CD4-positive, alpha-beta T cell (primary cell): ENCODE measurements at regions not wholly inside any gene's neighbourhood (a gene's known extent, or its start where the extent isn't known, plus 50 kb on each side); places are given as distances from the start of the nearest gene placed in this dataset.

Experiments used
- ATAC-seq: fragments of 200-7000 bp; cut with Tn5 transposase; one replicate; pipeline ENCODE4 v1.10.0; 2022; ENCODE audit warnings: mild to moderate bottlenecking; ENCODE audit not compliant: poor library complexity
- CTCF ChIA-PET: fragments of 350-600 bp; sonication (Branson Sonifier 250); formaldehyde crosslinking; loops from one replicate; lab custom pipeline; 2021; ENCODE audit warnings: antibody characterized with exemption, inconsistent platforms; lab: Charles Lee
- POLR2A ChIA-PET: fragments of 350-600 bp; sonication (Branson Sonifier 250); formaldehyde crosslinking; loops from one replicate; lab custom pipeline; 2021; ENCODE audit warnings: antibody characterized with exemption, inconsistent platforms; lab: Charles Lee
- DNase-seq, 14 experiments: peaks; one replicate each; pipeline ENCODE4 v3.0.0-alpha.2; 2013 to 2020; ENCODE audit warnings: mixed read lengths in 2 of 14
- H3K27ac ChIP-seq, 2 donors: one replicate each; pipeline versions ENCODE4 v1.5.1 to v1.7.0; 2013; ENCODE audit warnings: low read length in 2 of 2, low read depth in 1 of 2, mild to moderate bottlenecking in 1 of 2
- H3K27me3 ChIP-seq, 2 experiments: 1 replicate in 1 of 2; 2 replicates in 1 of 2; pipeline versions ENCODE4 v1.6.1 to v1.7.0; 2013; ENCODE audit warnings: low read length in 2 of 2, control low read depth in 1 of 2, mild to moderate bottlenecking in 1 of 2, moderate library complexity in 1 of 2; ENCODE audit not compliant: insufficient read depth in 2 of 2, control insufficient read depth in 1 of 2
- H3K36me3 ChIP-seq: one replicate; pipeline ENCODE4 v1.6.1; 2013; ENCODE audit warnings: low read length, control low read depth; ENCODE audit not compliant: insufficient read depth
- H3K4me1 ChIP-seq: one replicate; pipeline ENCODE4 v1.6.1; 2013; ENCODE audit warnings: low read length, control low read depth; ENCODE audit not compliant: insufficient read depth
- H3K4me3 ChIP-seq: one replicate; pipeline ENCODE4 v1.5.1; 2013; ENCODE audit warnings: mild to moderate bottlenecking, low read length, moderate library complexity
- H3K9me3 ChIP-seq, 2 experiments: 1 replicate in 1 of 2; 2 replicates in 1 of 2; pipeline versions ENCODE4 v1.6.1 to v1.7.0; 2013; ENCODE audit warnings: low read length in 2 of 2, mild to moderate bottlenecking in 2 of 2, control low read depth in 1 of 2, moderate library complexity in 1 of 2; ENCODE audit not compliant: control insufficient read depth in 1 of 2, insufficient read depth in 1 of 2
- H3K27ac Mint-ChIP-seq: one replicate; pipeline ENCODE4 v1.8.0; 2020; ENCODE audit warnings: mixed read lengths
- H3K27me3 Mint-ChIP-seq: one replicate; pipeline ENCODE4 v1.8.0; 2021; ENCODE audit warnings: mixed read lengths
- H3K36me3 Mint-ChIP-seq: one replicate; pipeline ENCODE4 v1.8.0; 2021; ENCODE audit warnings: low read depth, mixed read lengths
- H3K4me1 Mint-ChIP-seq: one replicate; pipeline ENCODE4 v1.8.0; 2021; ENCODE audit warnings: low read depth, mixed read lengths
- H3K4me3 Mint-ChIP-seq: one replicate; pipeline ENCODE4 v1.8.0; 2020; ENCODE audit warnings: mild to moderate bottlenecking, mixed read lengths
- H3K9me3 Mint-ChIP-seq: one replicate; pipeline ENCODE4 v1.8.0; 2020; ENCODE audit warnings: mixed read lengths
- intact Hi-C, 2 experiments: fragments of 100-400 bp; cut with DNase I in 1 of 2; cut with micrococcal nuclease in 1 of 2; formaldehyde crosslinking; loops; one replicate each; pipeline versions ENCODE4 v1.15.1 to v1.9.0; 2023 to 2025; cut with DNase I, micrococcal nuclease
- TF ChIP-seq, protein P1 (sequence below): fragments of 200-600 bp; IDR thresholded peaks from one replicate; pipeline ENCODE4 v1.8.0; 2022; ENCODE audit warnings: antibody characterized with exemption, mild to moderate bottlenecking

DNA sequence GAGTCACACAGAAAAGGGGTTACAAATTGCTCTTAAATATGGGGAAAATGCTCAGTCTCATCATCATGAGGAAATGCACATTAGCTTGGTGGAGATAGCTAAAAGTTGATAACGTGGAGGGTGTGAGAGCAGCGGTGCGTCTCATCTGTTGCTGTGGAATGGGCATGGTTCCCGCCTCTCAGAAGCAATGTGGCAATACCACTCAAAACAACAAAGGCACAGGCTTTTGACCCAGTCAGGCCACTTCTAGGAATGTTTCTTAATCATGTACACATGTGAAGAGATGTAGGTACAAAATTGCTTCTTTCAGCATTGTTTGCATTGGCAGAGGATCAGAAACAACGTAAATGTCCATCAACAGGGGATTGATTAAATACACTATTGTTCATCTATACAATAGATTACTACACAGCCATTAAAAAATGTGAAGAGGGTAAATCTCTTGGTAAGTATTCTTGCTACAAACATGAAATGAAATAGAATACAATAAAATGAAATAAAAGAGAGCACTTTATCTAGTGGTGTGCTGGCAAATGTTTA, 212.6 kb upstream of the MSX2 start:
- TF ChIP-seq, protein P1, sequence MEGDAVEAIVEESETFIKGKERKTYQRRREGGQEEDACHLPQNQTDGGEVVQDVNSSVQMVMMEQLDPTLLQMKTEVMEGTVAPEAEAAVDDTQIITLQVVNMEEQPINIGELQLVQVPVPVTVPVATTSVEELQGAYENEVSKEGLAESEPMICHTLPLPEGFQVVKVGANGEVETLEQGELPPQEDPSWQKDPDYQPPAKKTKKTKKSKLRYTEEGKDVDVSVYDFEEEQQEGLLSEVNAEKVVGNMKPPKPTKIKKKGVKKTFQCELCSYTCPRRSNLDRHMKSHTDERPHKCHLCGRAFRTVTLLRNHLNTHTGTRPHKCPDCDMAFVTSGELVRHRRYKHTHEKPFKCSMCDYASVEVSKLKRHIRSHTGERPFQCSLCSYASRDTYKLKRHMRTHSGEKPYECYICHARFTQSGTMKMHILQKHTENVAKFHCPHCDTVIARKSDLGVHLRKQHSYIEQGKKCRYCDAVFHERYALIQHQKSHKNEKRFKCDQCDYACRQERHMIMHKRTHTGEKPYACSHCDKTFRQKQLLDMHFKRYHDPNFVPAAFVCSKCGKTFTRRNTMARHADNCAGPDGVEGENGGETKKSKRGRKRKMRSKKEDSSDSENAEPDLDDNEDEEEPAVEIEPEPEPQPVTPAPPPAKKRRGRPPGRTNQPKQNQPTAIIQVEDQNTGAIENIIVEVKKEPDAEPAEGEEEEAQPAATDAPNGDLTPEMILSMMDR, result no peak
- intact Hi-C loops, result no loop called here
- Histone ChIP-seq H3K27ac (no peak overlapping the region), H3K9me3 (peaks cover 0 to 7% of the 10 kb centered on the region in 2 experiments), H3K27me3 (no peaks in the 10 kb centered on the region), H3K36me3 (no peaks in the 10 kb centered on the region), H3K4me3 (no peak overlapping the region), H3K4me1 (no peaks in the 10 kb centered on the region)
- H3K4me3 Mint-ChIP-seq, result no peak overlapping the region
- no peak overlapping the region for H3K27ac Mint-ChIP-seq
- peaks cover 8% of the 10 kb centered on the region for H3K27me3 Mint-ChIP-seq
- ATAC-seq, result no peak
- no peaks in the 10 kb centered on the region for H3K4me1 Mint-ChIP-seq
- DNase-seq, result no peak
- no peaks in the 10 kb centered on the region for H3K36me3 Mint-ChIP-seq
- ChIA-PET CTCF (no interaction called here), POLR2A (no interaction called here)
- H3K9me3 Mint-ChIP-seq, result no peaks in the 10 kb centered on the region

GRCh38 chr5:174514325-174514724, 210.1 kb upstream of the MSX2 start:
- POLR2A ChIA-PET, result no interaction called here

GRCh38 chr5:174514983-174515394, 209.4 kb upstream of the MSX2 start:
- DNase-seq (no peak), ATAC-seq (no peak)
- ChIA-PET POLR2A (no interaction called here), CTCF (no interaction called here)
- no peak overlapping the region for H3K27ac Mint-ChIP-seq
- H3K9me3 ChIP-seq, result peaks cover 0 to 12% of the 10 kb centered on the region in 2 experiments
- H3K27ac ChIP-seq, result no peak overlapping the region
- no peaks in the 10 kb centered on the region for H3K36me3 Mint-ChIP-seq
- H3K4me3 ChIP-seq, result no peak overlapping the region
- H3K27me3 Mint-ChIP-seq, result peaks cover 9% of the 10 kb centered on the region
- no peaks in the 10 kb centered on the region for H3K4me1 ChIP-seq
- no peaks in the 10 kb centered on the region for H3K27me3 ChIP-seq
- H3K4me1 Mint-ChIP-seq, result no peaks in the 10 kb centered on the region
- no peaks in the 10 kb centered on the region for H3K9me3 Mint-ChIP-seq
- H3K36me3 ChIP-seq, result no peaks in the 10 kb centered on the region
- H3K4me3 Mint-ChIP-seq, result no peak overlapping the region
- TF ChIP-seq, protein P1, result no peak
- intact Hi-C loops, result no loop called here

More at GRCh38 chr5:174514325-174514724, 210.1 kb upstream of the MSX2 start:
- Mint-ChIP-seq H3K9me3 (no peaks in the 10 kb centered on the region), H3K4me3 (no peak overlapping the region), H3K27me3 (peaks cover 9% of the 10 kb centered on the region), H3K27ac (no peak overlapping the region), H3K4me1 (no peaks in the 10 kb centered on the region), H3K36me3 (no peaks in the 10 kb centered on the region)
- Histone ChIP-seq H3K4me3 (no peak overlapping the region), H3K27ac (no peak overlapping the region), H3K9me3 (peaks cover 0 to 12% of the 10 kb centered on the region in 2 experiments), H3K4me1 (no peaks in the 10 kb centered on the region), H3K36me3 (no peaks in the 10 kb centered on the region), H3K27me3 (no peaks in the 10 kb centered on the region)
- ATAC-seq (no peak), DNase-seq (no peak)
- CTCF ChIA-PET, result no interaction called here
- intact Hi-C loops, result no loop called here
- TF ChIP-seq, protein P1, result no peak
